ENCODE measurements at regions not wholly inside any gene's neighbourhood (a gene's known extent, or its start where the extent isn't known, plus 50 kb on each side); places are given as distances from the start of the nearest gene placed in this dataset.

DNA sequence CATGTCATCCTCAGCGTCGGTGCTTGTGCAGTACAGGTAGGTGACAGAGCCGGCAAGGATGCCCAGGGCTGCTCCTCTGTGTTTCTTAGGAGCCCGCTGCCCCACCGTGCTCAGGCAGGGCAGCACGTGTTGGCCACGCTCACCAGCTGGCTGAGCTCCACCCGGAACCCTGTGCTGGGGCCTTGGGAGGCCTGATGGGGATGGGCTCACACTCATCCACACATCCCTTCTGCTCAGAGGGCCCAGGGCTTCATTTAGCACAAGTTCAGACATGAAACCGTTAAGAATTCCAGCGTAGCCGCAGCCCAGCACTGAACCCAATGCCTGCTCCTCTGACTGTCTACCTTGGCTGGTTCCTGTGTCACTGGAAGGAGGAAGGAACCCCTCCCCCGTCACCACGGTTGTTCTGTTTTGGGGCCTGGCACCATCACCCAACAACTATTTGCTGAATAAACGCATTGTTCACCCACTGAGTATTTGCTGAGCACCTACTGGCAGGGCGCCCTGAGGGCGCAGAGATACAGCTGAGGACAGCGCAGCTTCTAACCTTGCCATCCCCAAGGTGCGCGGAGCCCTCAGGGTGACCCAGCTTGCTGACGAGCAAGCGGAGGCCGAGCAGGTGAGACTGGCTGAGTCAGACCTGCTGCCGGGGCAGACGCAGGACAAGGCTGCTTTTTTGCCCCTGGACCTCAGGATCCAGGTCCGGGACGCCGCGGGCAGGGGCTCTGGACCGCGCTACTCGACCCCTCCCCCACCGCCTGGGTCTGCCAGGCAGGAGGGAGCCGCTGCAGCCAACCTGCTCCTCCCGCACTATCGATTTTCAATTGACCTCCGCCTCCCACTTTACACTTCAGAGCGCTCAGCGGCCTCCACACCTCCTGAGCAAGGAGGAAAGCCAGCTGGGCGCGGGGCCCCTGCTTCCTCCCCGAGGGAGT lies 50.6 kb upstream of the RET start:
- no peak overlapping the region for H3K4me3 ChIP-seq
- intact Hi-C loops (cut with DNase I) = no loop called here
- H3K27me3 ChIP-seq = no peaks in the 10 kb centered on the region
- H3K36me3 ChIP-seq (replicated peaks in 1 of 2) = no peaks in the 10 kb centered on the region
- H3K27ac ChIP-seq = no peak overlapping the region
- TF ChIP-seq, protein P1, sequence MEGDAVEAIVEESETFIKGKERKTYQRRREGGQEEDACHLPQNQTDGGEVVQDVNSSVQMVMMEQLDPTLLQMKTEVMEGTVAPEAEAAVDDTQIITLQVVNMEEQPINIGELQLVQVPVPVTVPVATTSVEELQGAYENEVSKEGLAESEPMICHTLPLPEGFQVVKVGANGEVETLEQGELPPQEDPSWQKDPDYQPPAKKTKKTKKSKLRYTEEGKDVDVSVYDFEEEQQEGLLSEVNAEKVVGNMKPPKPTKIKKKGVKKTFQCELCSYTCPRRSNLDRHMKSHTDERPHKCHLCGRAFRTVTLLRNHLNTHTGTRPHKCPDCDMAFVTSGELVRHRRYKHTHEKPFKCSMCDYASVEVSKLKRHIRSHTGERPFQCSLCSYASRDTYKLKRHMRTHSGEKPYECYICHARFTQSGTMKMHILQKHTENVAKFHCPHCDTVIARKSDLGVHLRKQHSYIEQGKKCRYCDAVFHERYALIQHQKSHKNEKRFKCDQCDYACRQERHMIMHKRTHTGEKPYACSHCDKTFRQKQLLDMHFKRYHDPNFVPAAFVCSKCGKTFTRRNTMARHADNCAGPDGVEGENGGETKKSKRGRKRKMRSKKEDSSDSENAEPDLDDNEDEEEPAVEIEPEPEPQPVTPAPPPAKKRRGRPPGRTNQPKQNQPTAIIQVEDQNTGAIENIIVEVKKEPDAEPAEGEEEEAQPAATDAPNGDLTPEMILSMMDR (IDR thresholded peaks at IDR 0.05) = no peak
- no peak for TF ChIP-seq POLR2A (IDR thresholded peaks at IDR 0.05)
- no peaks in the 10 kb centered on the region for H3K9me3 ChIP-seq (replicated peaks in 1 of 3)
- no peak for DNase-seq
- WGBS, 4 donors = 34 to 50% (median 43%) methylated on average over 22 to 41 of the region's 41 CpGs
- H3K4me1 ChIP-seq (replicated peaks in 1 of 2) = no peaks in the 10 kb centered on the region

Small RNA genes in the stretch of these regions (microRNA-seq; reads per million reads assigned to microRNA genes)
- 2.3 to 4.6 (median 3.6) reads per million in 3 donors for gene MIR5100

Small RNA genes in the stretch of these regions (small RNA-seq; reads per million reads assigned to genes)
- 0 to 0.12 reads per million in 2 donors for gene MIR5100

All from adrenal gland (tissue), 9 donors.